GM12878 (cell line): ENCODE measurements at regions not wholly inside any gene's neighbourhood (a gene's known extent, or its start where the extent isn't known, plus 50 kb on each side); places are given as distances from the start of the nearest gene placed in this dataset.

ENCODE experiments used
- ATAC-seq: fragments of 200-7000 bp; cut with Tn5 transposase; 3 replicates; pipeline ENCODE4 v1.9.1; 2020; ENCODE audit warnings: mild to moderate bottlenecking, moderate library complexity
- BruUV-seq: library from RNA; stranded (reverse); fragments of 400-500 nt; replicated peaks from 2 replicates; lab custom pipeline; 2021; lab: Mats Ljungman, UMichigan
- CTCF ChIA-PET: fragments of 300-600 bp; sonication (Branson Sonifier 250); formaldehyde crosslinking; extraction: SDS; loops from one replicate; lab custom pipeline; 2021; ENCODE audit warnings: inconsistent platforms; lab: Yijun Ruan, JAX
- POLR2A ChIA-PET: fragments of 350-600 bp; formaldehyde crosslinking; extraction: SDS; loops from one replicate; lab custom pipeline; 2021; ENCODE audit warnings: inconsistent platforms; lab: Charles Lee
- RAD21 ChIA-PET: fragments of 300-600 bp; sonication (Branson Sonifier 250); formaldehyde crosslinking; loops from one replicate; lab custom pipeline; 2023; ENCODE audit warnings: antibody characterized with exemption; ENCODE audit not compliant: unreplicated experiment; lab: Charles Lee
- SMC1A ChIA-PET: fragments of 300-600 bp; sonication (Branson Sonifier 250); formaldehyde crosslinking; loops from one replicate; lab custom pipeline; 2023; ENCODE audit not compliant: unreplicated experiment, uncharacterized antibody; lab: Charles Lee
- DNase-seq: peaks from one replicate; pipeline ENCODE4 v3.0.0-alpha.2; 2011; ENCODE audit warnings: low read depth, low spot score
- FAIRE-seq: peaks from 3 replicates; lab custom pipeline; 2011; peaks lifted over from hg19 to GRCh38; lab: Jason Lieb, UNC
- H2AFZ ChIP-seq: 2 replicates; pipeline ENCODE4 v1.6.0; 2011; ENCODE audit warnings: low read depth, low read length, control low read depth; ENCODE audit not compliant: control insufficient read depth
- H3K27ac ChIP-seq: 2 replicates; pipeline ENCODE4 v1.5.1; 2011; ENCODE audit warnings: control low read depth; ENCODE audit not compliant: control insufficient read depth, insufficient read depth
- H3K27me3 ChIP-seq, 2 experiments: replicated peaks in 1 of 2; 2 replicates each; pipeline versions ENCODE4 v1.6.0 to v1.6.1; 2011; ENCODE audit warnings: low read length in 1 of 2; ENCODE audit not compliant: control insufficient read depth in 2 of 2, insufficient read depth in 2 of 2
- H3K36me3 ChIP-seq, 2 experiments: 2 replicates each; pipeline ENCODE4 v1.5.1; 2011; ENCODE audit warnings: low read length in 1 of 2; ENCODE audit not compliant: control insufficient read depth in 2 of 2, insufficient read depth in 2 of 2
- H3K4me1 ChIP-seq: 2 replicates; pipeline ENCODE4 v1.6.1; 2011; ENCODE audit warnings: mild to moderate bottlenecking, low read length, moderate library complexity, mixed read lengths; ENCODE audit not compliant: control insufficient read depth, insufficient read depth
- H3K4me2 ChIP-seq: 2 replicates; pipeline ENCODE4 v1.6.0; 2011; ENCODE audit warnings: control low read depth; ENCODE audit not compliant: control insufficient read depth, insufficient read depth
- H3K4me3 ChIP-seq: fragments of 200-600 bp; sonication (generic); 2 replicates; pipeline ENCODE4 v1.5.1; 2016
- H3K79me2 ChIP-seq: 2 replicates; pipeline ENCODE4 v1.6.0; 2011; ENCODE audit warnings: low read length; ENCODE audit not compliant: control insufficient read depth, insufficient read depth
- H3K9ac ChIP-seq: 2 replicates; pipeline ENCODE4 v1.8.0; 2011; ENCODE audit warnings: low read length, control low read depth, mixed read lengths; ENCODE audit not compliant: control insufficient read depth, insufficient read depth
- H3K9me3 ChIP-seq: replicated peaks from 3 replicates; pipeline ENCODE4 v1.5.1; 2011; ENCODE audit warnings: mild to moderate bottlenecking, low read length; ENCODE audit not compliant: control insufficient read depth, insufficient read depth
- H4K20me1 ChIP-seq: 2 replicates; pipeline ENCODE4 v1.6.0; 2011; ENCODE audit not compliant: control insufficient read depth, insufficient read depth
- BRCA1 ChIP-seq: IDR thresholded peaks from 2 replicates; pipeline ENCODE4 v1.6.1; 2011; ENCODE audit warnings: low read depth, low read length, improper control_type of control experiment
- CHD2 ChIP-seq: IDR thresholded peaks from 2 replicates; pipeline ENCODE4 v1.6.1; 2011; ENCODE audit warnings: low read depth, low read length, improper control_type of control experiment, borderline replicate concordance
- CREB1 ChIP-seq: IDR thresholded peaks from 2 replicates; pipeline ENCODE4 v1.6.1; 2012; ENCODE audit warnings: low read depth, mild to moderate bottlenecking, inconsistent platforms
- EED ChIP-seq: sonication (generic); IDR thresholded peaks from 2 replicates; pipeline ENCODE4 v1.6.1; 2016; ENCODE audit warnings: antibody characterized with exemption, low read depth
- IRF4 ChIP-seq: IDR thresholded peaks from 2 replicates; pipeline ENCODE4 v1.6.1; 2011; ENCODE audit warnings: low read depth, low read length
- LARP7 ChIP-seq: fragments of 450-650 bp; IDR thresholded peaks from 2 replicates; pipeline ENCODE4 v1.6.1; 2017; ENCODE audit warnings: mild to moderate bottlenecking
- PML ChIP-seq: IDR thresholded peaks from 2 replicates; pipeline ENCODE4 v1.6.1; 2012; ENCODE audit warnings: low read length, inconsistent platforms
- SRF ChIP-seq, 2 experiments: IDR thresholded peaks; 2 replicates each; pipeline ENCODE4 v1.6.1; 2011; ENCODE audit warnings: low read depth in 2 of 2, low read length in 2 of 2, mild to moderate bottlenecking in 1 of 2, moderate library complexity in 1 of 2
- ZNF24 ChIP-seq: fragments of 450-650 bp; IDR thresholded peaks from 2 replicates; pipeline ENCODE4 v1.6.1; 2017; ENCODE audit warnings: antibody characterized with exemption, mild to moderate bottlenecking
- WGBS: methylation state at CpG from one replicate; pipeline ENCODE4 v1.1.6; 2016; ENCODE audit warnings: low lambda C conversion rate; ENCODE audit not compliant: insufficient replicate concordance, insufficient coverage; ENCODE audit errors: missing lambda C conversion rate; 5-methylcytosine and 5-hydroxymethylcytosine counted together
- in situ Hi-C: fragments of 300-500 bp; cut with MboI; formaldehyde crosslinking; loops from 9 replicates; pipeline ENCODE4 v1.14.3; 2018; ENCODE audit warnings: mixed read lengths
- intact Hi-C: fragments of 100-400 bp; cut with micrococcal nuclease; formaldehyde crosslinking; loops from one replicate; pipeline ENCODE4 v1.14.2; 2022; ENCODE audit not compliant: unreplicated experiment
- TF ChIP-seq, protein P1 (sequence below): fragments of 450-650 bp; formaldehyde crosslinking; IDR thresholded peaks from 2 replicates; pipeline ENCODE4 v1.4.0; 2020; ENCODE audit warnings: mild to moderate bottlenecking, moderate library complexity
- TF ChIP-seq, protein P2 (sequence below): IDR thresholded peaks from 2 replicates; pipeline ENCODE4 v1.6.1; 2012; ENCODE audit warnings: low read depth, low read length, improper control_type of control experiment
- TF ChIP-seq, protein P3 (sequence below): fragments of 150-350 bp; IDR thresholded peaks from 2 replicates; pipeline ENCODE4 v1.6.1; 2014; ENCODE audit warnings: mild to moderate bottlenecking, low read depth, low read length
- TF ChIP-seq, protein P4 (sequence below): fragments of 450-650 bp; IDR thresholded peaks from 2 replicates; pipeline ENCODE4 v1.6.1; 2017; ENCODE audit warnings: borderline replicate concordance

DNA sequence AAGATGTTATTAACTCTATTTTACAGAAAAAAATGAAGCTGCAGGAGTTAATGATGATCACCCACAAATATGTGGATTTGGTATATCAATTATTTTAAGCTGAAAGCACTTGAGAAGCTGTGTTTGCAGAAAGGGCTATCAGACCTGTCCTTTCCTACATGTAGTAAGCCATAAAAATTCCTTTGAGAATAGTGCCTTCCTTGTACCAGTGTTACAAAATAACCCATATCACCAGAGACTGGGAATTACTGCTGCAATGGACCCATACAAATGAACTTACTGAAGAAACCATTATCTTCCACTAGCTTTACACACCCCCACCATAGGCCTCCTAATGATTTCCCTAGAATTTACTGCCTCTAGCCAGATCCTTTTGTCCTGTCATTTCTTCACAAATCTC, 99.2 kb upstream of the ZRANB2 start:
- Histone ChIP-seq H3K36me3 (no peaks in the 10 kb centered on the region), H2AFZ (no peak overlapping the region), H3K9me3 (no peaks in the 10 kb centered on the region), H3K9ac (no peak overlapping the region), H3K4me2 (no peak overlapping the region), H3K4me1 (no peaks in the 10 kb centered on the region), H4K20me1 (no peaks in the 10 kb centered on the region), H3K27me3 (no peaks in the 10 kb centered on the region), H3K79me2 (no peaks in the 10 kb centered on the region), H3K4me3 (no peak overlapping the region), H3K27ac (no peak overlapping the region)
- in situ Hi-C loops (no loop called here), intact Hi-C loops (no loop called here)
- FAIRE-seq = no peak
- TF ChIP-seq CREB1 = no peak
- no peak for TF ChIP-seq PML
- no TSS peak for BruUV-seq
- RAD21 ChIA-PET = interaction anchor here (0.7 kb wide), 1 partner anchor 10 kb away, joined by 3 read pairs; no protein-coding TSS in a partner anchor
- SMC1A ChIA-PET = no interaction called here
- no peak for ATAC-seq
- CTCF ChIA-PET = interaction anchor here (1.4 kb wide), 1 partner anchor 10 kb away, joined by 4 read pairs; no protein-coding TSS in a partner anchor
- POLR2A ChIA-PET = no interaction called here
- no peak for DNase-seq

DNA sequence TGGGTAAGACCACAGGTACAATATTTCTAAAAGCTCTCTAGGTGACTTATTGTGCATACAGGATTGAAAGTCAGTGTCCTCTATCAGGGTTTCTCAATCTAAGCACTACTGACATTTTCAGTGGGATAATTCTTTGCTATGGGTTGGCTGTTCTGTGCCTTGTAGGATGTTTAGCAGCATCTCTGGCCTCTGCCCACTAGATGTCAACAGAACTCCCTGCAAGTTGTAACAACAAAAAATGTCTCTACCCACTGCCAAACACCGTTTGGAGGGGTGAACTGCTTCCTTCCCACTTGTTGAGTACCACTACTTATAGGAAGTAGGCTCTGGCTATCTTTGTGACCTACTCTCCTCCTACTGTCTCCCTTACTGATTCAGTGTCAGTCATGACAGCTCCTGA, 90.1 kb upstream of the ZRANB2 start:
- Histone ChIP-seq H3K27ac (no peak overlapping the region), H3K4me3 (no peak overlapping the region), H3K4me2 (no peak overlapping the region), H2AFZ (no peak overlapping the region), H3K4me1 (no peaks in the 10 kb centered on the region), H3K9me3 (no peaks in the 10 kb centered on the region), H3K36me3 (no peaks in the 10 kb centered on the region), H3K79me2 (no peaks in the 10 kb centered on the region), H3K27me3 (no peaks in the 10 kb centered on the region), H3K9ac (no peak overlapping the region), H4K20me1 (no peaks in the 10 kb centered on the region)
- ChIA-PET POLR2A (no interaction called here), RAD21 (no interaction called here), SMC1A (interaction anchor here (1.4 kb wide), 1 partner anchor 19 kb away, joined by 3 read pairs; no protein-coding TSS in a partner anchor), CTCF (no interaction called here)
- whole genome bisulfite sequencing = 0% methylated on average over 1 of the region's 1 CpG
- no TSS peak for BruUV-seq
- intact Hi-C loops = no loop called here
- in situ Hi-C loops = no loop called here
- no peak for ATAC-seq
- DNase-seq = no peak
- no peak for FAIRE-seq
- TF ChIP-seq, protein P1, sequence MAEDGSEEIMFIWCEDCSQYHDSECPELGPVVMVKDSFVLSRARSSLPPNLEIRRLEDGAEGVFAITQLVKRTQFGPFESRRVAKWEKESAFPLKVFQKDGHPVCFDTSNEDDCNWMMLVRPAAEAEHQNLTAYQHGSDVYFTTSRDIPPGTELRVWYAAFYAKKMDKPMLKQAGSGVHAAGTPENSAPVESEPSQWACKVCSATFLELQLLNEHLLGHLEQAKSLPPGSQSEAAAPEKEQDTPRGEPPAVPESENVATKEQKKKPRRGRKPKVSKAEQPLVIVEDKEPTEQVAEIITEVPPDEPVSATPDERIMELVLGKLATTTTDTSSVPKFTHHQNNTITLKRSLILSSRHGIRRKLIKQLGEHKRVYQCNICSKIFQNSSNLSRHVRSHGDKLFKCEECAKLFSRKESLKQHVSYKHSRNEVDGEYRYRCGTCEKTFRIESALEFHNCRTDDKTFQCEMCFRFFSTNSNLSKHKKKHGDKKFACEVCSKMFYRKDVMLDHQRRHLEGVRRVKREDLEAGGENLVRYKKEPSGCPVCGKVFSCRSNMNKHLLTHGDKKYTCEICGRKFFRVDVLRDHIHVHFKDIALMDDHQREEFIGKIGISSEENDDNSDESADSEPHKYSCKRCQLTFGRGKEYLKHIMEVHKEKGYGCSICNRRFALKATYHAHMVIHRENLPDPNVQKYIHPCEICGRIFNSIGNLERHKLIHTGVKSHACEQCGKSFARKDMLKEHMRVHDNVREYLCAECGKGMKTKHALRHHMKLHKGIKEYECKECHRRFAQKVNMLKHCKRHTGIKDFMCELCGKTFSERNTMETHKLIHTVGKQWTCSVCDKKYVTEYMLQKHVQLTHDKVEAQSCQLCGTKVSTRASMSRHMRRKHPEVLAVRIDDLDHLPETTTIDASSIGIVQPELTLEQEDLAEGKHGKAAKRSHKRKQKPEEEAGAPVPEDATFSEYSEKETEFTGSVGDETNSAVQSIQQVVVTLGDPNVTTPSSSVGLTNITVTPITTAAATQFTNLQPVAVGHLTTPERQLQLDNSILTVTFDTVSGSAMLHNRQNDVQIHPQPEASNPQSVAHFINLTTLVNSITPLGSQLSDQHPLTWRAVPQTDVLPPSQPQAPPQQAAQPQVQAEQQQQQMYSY (CRISPR knock-in tag) = no peak
- TF ChIP-seq, protein P2, sequence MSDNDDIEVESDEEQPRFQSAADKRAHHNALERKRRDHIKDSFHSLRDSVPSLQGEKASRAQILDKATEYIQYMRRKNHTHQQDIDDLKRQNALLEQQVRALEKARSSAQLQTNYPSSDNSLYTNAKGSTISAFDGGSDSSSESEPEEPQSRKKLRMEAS = no peak
- TF ChIP-seq BRCA1 (no peak), EED (no peak), CHD2 (no peak), IRF4 (no peak), SRF (IDR thresholded peaks at IDR 0.05; ENCODE audit: low read depth in 2 of 2, low read length in 2 of 2) (no peak), LARP7 (no peak), ZNF24 (no peak)
- TF ChIP-seq, protein P3, sequence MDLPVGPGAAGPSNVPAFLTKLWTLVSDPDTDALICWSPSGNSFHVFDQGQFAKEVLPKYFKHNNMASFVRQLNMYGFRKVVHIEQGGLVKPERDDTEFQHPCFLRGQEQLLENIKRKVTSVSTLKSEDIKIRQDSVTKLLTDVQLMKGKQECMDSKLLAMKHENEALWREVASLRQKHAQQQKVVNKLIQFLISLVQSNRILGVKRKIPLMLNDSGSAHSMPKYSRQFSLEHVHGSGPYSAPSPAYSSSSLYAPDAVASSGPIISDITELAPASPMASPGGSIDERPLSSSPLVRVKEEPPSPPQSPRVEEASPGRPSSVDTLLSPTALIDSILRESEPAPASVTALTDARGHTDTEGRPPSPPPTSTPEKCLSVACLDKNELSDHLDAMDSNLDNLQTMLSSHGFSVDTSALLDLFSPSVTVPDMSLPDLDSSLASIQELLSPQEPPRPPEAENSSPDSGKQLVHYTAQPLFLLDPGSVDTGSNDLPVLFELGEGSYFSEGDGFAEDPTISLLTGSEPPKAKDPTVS = no peak
- TF ChIP-seq, protein P4, sequence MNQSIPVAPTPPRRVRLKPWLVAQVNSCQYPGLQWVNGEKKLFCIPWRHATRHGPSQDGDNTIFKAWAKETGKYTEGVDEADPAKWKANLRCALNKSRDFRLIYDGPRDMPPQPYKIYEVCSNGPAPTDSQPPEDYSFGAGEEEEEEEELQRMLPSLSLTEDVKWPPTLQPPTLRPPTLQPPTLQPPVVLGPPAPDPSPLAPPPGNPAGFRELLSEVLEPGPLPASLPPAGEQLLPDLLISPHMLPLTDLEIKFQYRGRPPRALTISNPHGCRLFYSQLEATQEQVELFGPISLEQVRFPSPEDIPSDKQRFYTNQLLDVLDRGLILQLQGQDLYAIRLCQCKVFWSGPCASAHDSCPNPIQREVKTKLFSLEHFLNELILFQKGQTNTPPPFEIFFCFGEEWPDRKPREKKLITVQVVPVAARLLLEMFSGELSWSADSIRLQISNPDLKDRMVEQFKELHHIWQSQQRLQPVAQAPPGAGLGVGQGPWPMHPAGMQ = no peak
